Tibial nerve (tissue), 4 donors: ENCODE measurements at regions not wholly inside any gene's neighbourhood (a gene's known extent, or its start where the extent isn't known, plus 50 kb on each side); places are given as distances from the start of the nearest gene placed in this dataset.

Experiments
- DNase-seq, 2 donors: peaks; one replicate each; pipeline ENCODE4 v3.0.0-alpha.2; 2019; ENCODE audit warnings: low spot score in 2 of 2
- H3K27ac ChIP-seq, 4 donors: fragments of 200-600 bp; sonication (generic) in 3 of 4; one replicate each; pipeline ENCODE4 v1.5.1; 2017 to 2019; ENCODE audit warnings: mild to moderate bottlenecking in 1 of 4
- H3K27me3 ChIP-seq, 2 donors: fragments of 200-600 bp; sonication (generic) in 1 of 2; one replicate each; pipeline versions ENCODE4 v1.5.1 to v1.6.0; 2017 to 2019
- H3K36me3 ChIP-seq, 3 donors: fragments of 200-600 bp; sonication (generic); one replicate each; pipeline ENCODE4 v1.5.1; 2018 to 2019
- H3K4me1 ChIP-seq, 4 donors: fragments of 200-600 bp; sonication (generic) in 3 of 4; one replicate each; pipeline ENCODE4 v1.5.1; 2017 to 2019
- H3K4me3 ChIP-seq, 4 donors: fragments of 200-600 bp; sonication (generic) in 3 of 4; one replicate each; pipeline ENCODE4 v1.5.1; 2017 to 2019; ENCODE audit warnings: mild to moderate bottlenecking in 1 of 4, moderate library complexity in 1 of 4
- H3K9me3 ChIP-seq, 4 donors: fragments of 200-600 bp; sonication (generic) in 3 of 4; one replicate each; pipeline ENCODE4 v1.5.1; 2017 to 2019
- EP300 ChIP-seq, 2 donors: sonication (generic); formaldehyde crosslinking; IDR thresholded peaks; one replicate each; pipeline ENCODE4 v1.6.1; 2017; ENCODE audit warnings: antibody characterized with exemption in 2 of 2, mild to moderate bottlenecking in 1 of 2
- POLR2A ChIP-seq, 2 donors: fragments of 450-650 bp; IDR thresholded peaks; one replicate each; pipeline ENCODE4 v1.6.1; 2017; ENCODE audit warnings: antibody characterized with exemption in 2 of 2, mild to moderate bottlenecking in 2 of 2, moderate library complexity in 2 of 2
- WGBS, 2 donors: methylation state at CpG; one replicate each; pipeline ENCODE4 v1.1.5; 2018; 5-methylcytosine and 5-hydroxymethylcytosine counted together
- TF ChIP-seq, protein P1 (sequence below), 5 experiments: fragments of 200-600 bp in 3 of 5; fragments of 450-650 bp in 2 of 5; sonication (generic) in 3 of 5; IDR thresholded peaks; one replicate each; pipeline ENCODE4 v1.5.1; 2016 to 2019; ENCODE audit warnings: antibody characterized with exemption in 5 of 5, mild to moderate bottlenecking in 3 of 5, moderate library complexity in 2 of 5

GRCh38 chr15:29872716-29873115, 50.4 kb upstream of the TJP1 start:
- Histone ChIP-seq H3K9me3 (no peaks in the 10 kb centered on the region), H3K27ac (peak overlapping the region; percentile 68 to 88 (median 81)), H3K4me1 (peaks cover 0 to 67% (median 32%) of the 10 kb centered on the region in 4 donors), H3K4me3 (no peak overlapping the region), H3K27me3 (no peaks in the 10 kb centered on the region), H3K36me3 (no peaks in the 10 kb centered on the region)
- DNase-seq: no peak
- WGBS, 2 donors: 67 to 75% methylated on average over 7 of the region's 7 CpGs
- TF ChIP-seq EP300 (IDR thresholded peaks at IDR 0.05) (no peak), POLR2A (IDR thresholded peaks at IDR 0.05) (no peak)
- TF ChIP-seq, protein P1, sequence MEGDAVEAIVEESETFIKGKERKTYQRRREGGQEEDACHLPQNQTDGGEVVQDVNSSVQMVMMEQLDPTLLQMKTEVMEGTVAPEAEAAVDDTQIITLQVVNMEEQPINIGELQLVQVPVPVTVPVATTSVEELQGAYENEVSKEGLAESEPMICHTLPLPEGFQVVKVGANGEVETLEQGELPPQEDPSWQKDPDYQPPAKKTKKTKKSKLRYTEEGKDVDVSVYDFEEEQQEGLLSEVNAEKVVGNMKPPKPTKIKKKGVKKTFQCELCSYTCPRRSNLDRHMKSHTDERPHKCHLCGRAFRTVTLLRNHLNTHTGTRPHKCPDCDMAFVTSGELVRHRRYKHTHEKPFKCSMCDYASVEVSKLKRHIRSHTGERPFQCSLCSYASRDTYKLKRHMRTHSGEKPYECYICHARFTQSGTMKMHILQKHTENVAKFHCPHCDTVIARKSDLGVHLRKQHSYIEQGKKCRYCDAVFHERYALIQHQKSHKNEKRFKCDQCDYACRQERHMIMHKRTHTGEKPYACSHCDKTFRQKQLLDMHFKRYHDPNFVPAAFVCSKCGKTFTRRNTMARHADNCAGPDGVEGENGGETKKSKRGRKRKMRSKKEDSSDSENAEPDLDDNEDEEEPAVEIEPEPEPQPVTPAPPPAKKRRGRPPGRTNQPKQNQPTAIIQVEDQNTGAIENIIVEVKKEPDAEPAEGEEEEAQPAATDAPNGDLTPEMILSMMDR (IDR thresholded peaks at IDR 0.05): no peak
